HK-2 (cell line): ENCODE measurements at regions not wholly inside any gene's neighbourhood (a gene's known extent, or its start where the extent isn't known, plus 50 kb on each side); places are given as distances from the start of the nearest gene placed in this dataset.

ENCODE experiments used
- DNase-seq: peaks from one replicate; pipeline ENCODE4 v3.0.0-alpha.2; 2018; ENCODE audit not compliant: unreplicated experiment

DNA sequence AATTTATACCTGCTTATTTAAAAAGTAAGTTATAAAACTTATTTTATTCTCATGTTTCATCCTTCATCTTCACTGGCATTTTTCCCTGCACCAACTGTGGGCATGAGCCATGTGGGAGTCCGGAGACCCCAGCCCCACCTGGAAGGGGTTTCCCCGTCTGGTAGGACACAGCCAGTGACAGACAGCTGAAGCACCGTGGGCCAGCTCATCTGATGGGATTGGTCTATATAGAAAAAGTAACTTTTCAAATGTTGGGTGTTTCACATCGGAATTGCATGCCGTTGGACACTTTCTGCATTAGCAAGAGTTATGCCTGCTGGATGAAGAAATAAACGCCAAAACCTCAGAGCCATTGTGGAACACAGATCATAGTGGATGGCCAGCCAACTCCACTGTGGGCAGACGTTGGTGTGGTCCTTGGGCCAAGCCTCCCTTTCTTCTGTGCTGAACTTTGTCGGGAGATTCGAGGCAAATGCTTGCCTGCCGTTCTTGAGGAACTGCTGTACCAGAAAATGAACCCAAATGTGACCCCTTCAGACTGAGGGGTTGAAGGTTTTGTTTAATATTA, 1329.3 kb downstream of the TBC1D22A start:
- no peak for DNase-seq

DNA sequence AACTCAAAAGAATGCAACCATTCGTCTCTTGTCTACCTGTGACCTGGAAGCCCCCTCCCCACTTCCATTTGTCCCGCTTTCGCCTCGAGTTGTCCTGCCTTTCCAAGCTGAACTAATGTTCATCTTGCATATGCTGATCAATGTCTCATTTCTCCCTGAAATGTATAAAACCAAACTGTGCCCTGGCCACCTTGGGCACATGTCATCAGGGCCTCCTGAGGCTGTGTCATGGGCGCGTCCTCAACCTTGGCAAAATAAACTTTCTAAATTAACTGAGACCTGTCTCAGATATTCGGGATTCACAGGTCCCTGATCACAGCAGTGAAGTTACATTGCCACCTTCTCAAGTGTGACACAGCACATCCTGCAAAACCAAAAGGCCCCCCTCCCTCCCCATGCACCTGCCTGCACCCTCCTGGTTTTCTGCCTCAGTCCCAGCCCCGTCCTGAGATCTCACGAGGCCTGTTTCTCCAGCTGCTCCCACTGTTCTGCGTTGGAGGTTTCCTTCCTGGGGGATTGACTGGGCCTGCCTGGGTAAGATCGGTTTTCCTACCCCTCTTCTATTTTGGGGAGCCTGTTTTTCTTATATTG, 1328.7 kb downstream of the TBC1D22A start:
- no peak for DNase-seq

DNA sequence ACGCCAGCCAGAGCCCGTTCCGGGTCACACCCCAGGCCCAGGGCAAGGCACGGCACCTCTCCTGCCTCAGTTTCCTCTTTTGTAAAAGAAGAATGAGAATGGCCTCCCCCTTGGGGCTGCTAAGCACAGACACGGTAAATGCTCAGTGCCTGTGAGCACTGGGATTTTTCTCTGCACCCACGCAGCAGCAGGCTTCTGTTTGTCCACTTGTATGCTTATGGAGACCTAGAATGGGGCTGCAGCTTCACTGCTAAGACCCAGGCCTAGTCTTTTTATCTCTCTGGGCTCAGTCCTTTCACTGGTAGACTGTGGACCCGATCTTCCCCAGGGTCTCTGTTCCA, 1327.9 kb downstream of the TBC1D22A start:
- no peak for DNase-seq

DNA sequence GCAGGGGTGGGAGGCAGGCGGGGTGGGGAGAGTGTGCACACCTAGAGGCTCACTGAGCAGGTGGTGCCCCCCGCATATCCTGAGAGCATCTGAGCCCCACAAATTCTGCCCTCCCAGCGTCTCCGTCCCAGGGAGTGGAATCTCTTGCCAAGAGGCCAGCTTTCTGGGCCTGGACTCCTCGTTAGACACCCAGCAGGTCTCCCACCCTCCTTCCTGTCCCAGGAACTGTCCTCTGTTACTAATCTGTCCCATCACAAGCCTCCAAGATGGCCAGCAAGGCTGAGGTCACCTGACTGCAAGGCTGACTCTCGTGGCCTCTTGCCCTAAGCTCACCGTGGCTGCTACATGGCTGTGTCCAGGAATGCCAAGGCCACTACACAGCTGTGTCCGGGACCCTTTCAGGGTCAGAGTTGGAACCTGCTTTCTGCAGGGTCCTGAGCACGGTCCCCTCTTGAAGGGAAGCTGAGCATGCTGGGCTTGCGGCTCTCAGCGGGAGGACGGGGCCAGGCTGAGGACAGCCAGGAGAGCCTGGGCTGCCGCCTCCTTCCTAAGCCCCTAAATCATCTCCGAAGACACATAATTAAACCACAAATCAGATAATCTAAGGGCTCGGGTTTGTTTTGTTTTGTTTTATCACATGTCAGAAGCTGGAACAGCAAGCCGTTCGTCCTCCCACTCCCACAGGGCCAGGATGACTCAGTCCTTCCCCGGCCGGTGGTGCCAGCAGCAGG, 1327.3 kb downstream of the TBC1D22A start:
- DNase-seq: no peak

DNA sequence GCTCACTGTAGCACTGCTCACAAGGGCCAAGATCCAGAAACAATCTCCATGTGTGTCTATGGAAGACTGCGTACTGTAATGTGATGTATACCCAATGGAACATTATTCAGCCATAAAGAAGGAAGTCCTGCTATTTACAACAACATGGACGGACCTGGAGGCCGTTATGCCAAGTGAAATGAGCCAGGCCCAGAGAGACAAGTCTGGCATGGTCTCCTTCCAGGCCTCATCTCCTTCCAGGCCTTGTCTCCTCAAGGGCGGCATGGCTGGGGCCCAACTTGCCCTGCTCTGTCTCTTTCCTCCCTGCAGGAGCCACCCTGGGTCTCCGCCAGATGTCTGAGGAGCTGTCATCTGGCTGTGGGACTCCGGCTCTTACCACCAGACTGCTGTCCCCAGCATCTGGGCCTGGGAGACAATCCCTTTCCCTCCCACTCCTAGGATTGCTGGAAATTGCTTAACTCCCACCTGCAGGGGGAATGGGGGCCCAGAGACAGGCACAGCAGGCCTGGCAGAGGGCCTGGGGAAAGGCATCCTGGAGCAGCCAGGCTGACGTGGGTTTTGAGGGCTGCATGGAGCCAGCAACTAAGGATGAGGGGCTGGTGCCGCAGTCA, 1326.6 kb downstream of the TBC1D22A start:
- DNase-seq: no peak

- no peak for DNase-seq
Measured at GRCh38 chr22:48088251-48088650, 1325.8 kb downstream of the TBC1D22A start.

DNA sequence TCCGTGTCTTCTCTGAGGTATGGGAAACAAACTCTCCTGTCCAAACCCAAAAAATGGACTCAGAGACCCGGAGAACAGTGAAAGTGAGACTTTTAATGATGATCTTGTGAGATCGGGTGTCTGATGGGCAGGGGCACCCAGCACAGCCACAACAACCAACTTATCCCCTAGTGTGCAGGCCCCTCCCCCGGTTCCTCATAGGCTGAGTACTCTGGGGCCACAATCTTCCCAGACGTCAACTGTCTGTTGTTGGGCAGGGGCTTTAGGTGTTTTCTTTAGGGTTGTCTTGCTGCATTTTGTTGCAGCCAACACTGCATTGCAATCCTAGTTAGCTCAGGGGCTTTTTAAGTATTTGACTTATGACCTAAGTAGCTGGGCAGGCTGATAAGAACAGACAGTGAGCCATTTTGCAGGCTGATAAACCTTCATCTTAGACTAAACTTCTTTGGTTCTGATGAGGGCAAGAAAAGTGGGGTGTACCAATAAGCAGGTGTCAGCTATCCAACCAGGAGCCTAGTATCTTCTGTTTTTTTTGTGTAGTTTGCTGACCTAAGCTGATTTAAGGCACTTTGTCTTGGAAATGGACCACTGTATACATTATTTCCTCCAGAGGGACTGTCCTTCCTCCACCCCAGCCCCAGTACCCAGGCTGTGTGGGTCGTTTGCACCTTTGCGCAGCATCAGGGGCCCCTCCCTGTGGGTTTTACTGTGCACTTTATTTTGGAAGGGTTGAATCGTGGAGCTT, 1323.6 kb downstream of the TBC1D22A start:
- DNase-seq: no peak

DNA sequence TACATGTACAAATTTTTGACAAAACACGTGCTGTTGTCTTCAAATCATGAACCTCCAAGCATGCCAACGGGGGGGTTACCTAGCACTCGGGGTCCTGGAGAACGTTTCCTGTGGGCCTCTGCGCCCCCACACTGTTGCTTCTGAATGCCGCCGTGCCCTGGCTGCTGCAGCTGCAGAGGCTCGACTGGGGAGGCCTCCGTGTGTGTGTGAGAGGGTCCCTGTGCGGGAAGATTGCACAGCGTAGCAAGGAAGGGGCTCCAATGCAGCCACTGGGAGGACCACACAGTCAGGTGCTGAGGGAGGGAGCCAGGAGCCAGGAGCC, 1322.2 kb downstream of the TBC1D22A start:
- no peak for DNase-seq

DNA sequence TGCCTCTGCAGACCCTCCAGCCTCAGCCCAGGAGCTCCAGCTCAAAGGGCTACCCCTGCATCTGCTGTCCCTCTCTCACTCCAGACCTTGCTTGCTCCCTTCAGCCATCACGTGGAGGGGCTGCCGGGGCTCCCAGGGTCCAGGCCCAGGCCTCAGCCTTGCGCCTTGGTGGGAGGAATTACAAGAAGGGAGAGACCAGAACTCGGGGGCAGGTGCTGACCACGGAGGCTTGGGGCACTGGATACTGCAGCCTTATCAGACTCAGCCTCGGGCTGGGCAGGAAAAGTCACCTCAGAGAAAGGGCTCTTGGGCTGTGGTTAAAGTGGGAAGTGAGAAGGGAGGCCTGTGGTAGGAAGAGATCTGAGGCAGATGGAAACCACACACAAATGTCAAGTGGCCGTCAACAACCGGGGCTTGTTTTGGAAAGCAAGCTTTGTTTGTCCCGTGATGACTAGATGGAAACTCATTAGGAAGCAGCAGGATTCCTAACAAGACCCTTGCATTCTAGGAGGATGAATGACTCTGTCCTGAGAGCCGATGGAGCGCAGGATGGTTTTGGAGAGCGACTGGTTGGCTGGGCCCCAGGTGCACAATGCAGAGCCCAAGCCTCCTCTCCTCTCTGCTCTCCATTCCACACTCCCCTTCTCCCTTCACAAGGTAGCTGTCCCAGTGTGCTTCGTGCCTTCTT, 1321.7 kb downstream of the TBC1D22A start:
- DNase-seq: no peak

DNA sequence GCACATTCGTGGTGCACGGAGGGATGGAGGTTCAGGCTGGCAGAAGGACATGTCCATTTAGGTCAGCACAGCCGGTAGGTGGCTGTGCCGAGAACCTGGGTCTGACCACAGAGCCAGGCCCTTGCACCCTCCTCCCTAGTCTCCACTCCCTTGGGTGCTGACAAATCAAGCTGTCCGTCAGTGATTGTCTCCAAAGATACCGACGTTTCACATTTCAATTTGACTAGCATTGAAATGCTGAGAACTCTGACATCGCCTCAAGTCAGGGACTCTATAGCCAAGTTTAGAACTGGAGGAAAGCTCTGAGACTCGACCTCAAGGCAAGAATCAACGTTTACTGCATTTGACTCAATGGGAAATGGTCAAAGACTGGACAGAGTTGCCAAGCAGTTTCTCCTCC, 1321.1 kb downstream of the TBC1D22A start:
- no peak for DNase-seq

DNA sequence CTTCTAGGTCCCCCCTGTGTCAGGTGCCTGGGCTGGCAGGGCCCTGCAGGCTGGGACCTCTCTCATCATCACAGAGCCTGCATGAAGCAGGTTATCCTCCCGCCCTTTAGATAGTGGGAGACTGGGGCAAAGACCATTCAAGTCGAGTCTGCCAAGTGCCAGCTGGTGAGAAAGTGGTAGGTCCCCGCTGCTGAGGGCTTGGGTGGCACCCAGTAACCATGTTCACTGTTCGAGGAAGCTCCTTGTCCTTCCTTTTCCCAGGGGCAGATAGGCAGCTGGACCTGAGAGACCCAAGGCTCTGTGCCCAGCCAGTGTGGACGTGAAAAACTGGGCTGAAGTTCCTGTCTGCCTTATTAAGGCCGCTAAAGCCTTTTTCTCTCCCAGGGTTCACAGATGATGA, 1319.8 kb downstream of the TBC1D22A start:
- no peak for DNase-seq

DNA sequence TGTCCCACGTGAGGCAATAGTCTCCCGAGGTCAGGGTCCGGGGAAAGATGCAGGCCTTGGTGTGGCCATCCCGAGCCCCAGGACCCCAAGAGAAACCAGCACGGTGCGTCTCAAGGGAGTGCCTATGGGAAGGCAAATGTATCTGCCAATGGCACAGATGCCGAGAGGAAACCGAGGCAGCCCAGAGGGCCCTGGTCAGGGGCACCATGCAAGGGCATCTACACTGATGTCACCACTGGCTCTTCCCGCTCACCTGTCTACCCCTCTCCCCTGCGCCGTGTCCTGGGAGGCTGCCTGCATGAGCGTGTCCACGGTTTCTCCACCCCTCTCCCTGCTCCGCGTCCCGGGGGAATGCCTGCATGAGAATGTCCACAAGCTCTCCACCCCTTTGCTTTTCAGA, 1318.8 kb downstream of the TBC1D22A start:
- DNase-seq: no peak

- no peak for DNase-seq
Measured at GRCh38 chr22:48080316-48081165, 1318.1 kb downstream of the TBC1D22A start.

DNA sequence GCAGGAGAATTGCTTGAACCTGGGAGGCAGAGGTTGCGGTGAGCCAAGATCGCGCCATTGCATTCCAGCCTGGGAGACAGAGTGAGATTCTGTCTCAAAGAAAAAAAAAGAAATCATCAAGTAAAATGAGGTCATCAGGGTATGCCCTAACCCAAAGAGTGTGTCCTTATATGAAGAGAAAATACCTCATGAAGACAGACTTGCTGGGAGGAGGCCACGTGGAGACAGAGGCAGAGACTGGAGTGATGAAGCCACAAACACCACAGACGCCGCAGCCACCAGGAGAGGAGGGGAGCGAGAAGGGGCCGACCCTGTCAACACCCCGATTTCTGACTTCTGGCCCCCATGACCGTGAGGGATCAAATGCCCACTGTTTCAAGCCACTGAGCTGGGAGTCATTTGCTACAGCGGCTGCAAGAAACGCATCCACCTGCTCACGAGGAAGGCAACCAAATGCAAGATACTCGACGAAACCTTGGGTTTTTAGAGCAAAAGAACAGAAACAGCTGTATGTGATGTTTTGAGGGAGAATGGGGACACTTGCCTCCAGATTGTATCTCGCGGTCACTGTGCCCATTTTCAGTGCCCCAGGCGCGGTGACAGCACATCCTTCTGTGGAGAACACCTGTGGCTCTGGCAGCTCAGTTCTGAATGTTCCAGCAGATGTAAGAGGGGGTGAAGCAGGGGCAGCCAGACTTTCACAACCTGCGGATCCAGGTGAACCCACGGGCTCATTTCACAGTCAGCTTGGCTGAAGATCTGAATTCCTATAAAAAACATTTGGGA, 1317.2 kb downstream of the TBC1D22A start:
- DNase-seq: no peak

DNA sequence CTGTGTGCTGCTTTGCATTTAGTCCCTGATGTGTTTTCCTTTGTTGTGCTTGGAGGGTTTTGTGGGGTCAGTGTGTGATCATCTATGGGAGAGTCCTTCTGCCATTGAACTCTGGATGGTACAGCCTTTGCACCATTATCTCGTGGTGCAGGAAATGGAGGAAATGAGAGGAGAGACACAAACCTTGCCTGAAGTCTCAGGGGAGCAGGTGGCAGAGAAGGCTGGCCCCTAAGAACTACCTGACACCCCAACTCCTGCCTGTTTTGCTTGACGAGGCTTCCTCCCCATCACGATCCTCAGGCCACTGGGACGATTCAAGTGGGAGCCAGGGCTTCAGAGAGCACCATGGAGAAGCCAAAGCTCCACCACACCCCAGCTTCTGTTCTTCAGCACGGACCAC, 1316.4 kb downstream of the TBC1D22A start:
- DNase-seq: no peak

- DNase-seq: no peak
Measured at GRCh38 chr22:48077699-48078098, 1315.2 kb downstream of the TBC1D22A start.

DNA sequence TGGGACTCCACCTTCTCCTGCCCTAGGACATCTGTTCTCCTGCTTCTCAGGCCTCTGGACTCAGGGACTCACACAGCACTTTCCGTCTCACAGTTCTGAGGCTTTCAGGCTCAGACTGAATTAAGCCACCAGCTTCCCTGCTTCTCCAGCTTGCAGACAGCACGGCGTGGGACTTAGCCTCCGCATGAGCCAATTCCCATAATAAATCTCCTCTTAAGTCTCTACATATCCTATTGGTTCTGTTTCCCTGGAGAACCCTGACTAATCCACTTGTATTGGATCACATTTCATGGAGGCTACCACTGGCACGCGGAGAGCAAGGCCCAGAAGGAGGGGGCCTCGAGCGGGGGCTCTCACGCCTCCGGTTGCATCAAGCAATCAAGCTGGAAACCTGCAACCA, 1313.6 kb downstream of the TBC1D22A start:
- DNase-seq: no peak

GRCh38 chr22:48075604-48076003, 1313.2 kb downstream of the TBC1D22A start:
- DNase-seq: no peak

- no peak for DNase-seq
Measured at GRCh38 chr22:48072777-48073176, 1310.3 kb downstream of the TBC1D22A start.

DNA sequence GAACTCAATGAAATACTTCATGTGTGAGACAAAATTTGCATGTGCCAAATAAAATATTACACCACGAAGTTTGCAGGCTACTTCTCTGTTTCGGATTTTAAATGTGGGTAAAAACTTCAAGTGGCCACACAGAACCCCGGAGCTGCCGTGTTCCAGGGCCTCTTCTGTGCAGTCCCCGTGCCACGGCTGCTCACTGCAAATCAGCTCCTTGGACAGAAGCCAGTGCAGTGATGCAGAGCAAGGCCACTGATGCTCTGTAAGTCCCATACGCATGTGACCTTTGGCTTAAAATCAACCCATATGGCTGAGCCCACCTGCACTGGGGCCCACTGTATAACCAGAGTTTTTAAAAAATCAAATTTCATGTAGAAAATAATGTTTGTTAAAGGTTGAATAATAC, 1309.4 kb downstream of the TBC1D22A start:
- no peak for DNase-seq
